Prostate gland (tissue), 2 donors: ENCODE measurements at regions not wholly inside any gene's neighbourhood (a gene's known extent, or its start where the extent isn't known, plus 50 kb on each side); places are given as distances from the start of the nearest gene placed in this dataset.
"Not testable (repeated sequence)": the region's sequence is repeated elsewhere in the genome, so short reads cannot be mapped to it uniquely, and the experiment has no call there.

Experiments
- DNase-seq: peaks from one replicate; pipeline ENCODE4 v3.0.0-alpha.2; 2019; ENCODE audit warnings: low spot score
- H3K27ac ChIP-seq, 2 donors: fragments of 200-600 bp; sonication (generic); 2 replicates each; pipeline ENCODE4 v1.5.1; 2017 to 2019
- H3K27me3 ChIP-seq: fragments of 200-600 bp; sonication (generic); replicated peaks from 2 replicates; pipeline ENCODE4 v1.5.1; 2019; ENCODE audit not compliant: insufficient read depth
- H3K36me3 ChIP-seq, 2 donors: fragments of 200-600 bp; sonication (generic); 1 replicate in 1 of 2; 2 replicates in 1 of 2; pipeline versions ENCODE4 v1.5.1 to v1.8.1; 2017 to 2019
- H3K4me1 ChIP-seq: fragments of 200-600 bp; sonication (generic); replicated peaks from 2 replicates; pipeline ENCODE4 v1.5.1; 2019
- H3K4me3 ChIP-seq, 2 donors: fragments of 200-600 bp; sonication (generic); 2 replicates each; pipeline ENCODE4 v1.5.1; 2017 to 2019
- H3K9me3 ChIP-seq: fragments of 200-600 bp; sonication (generic); 2 replicates; pipeline ENCODE4 v1.5.1; 2017
- POLR2A ChIP-seq: fragments of 450-650 bp; IDR thresholded peaks from one replicate; pipeline ENCODE4 v1.6.1; 2016; ENCODE audit warnings: antibody characterized with exemption, mild to moderate bottlenecking
- POLR2AphosphoS5 ChIP-seq: sonication (generic); formaldehyde crosslinking; IDR thresholded peaks from one replicate; pipeline ENCODE4 v1.6.1; 2017; ENCODE audit warnings: antibody characterized with exemption
- WGBS: methylation state at CpG from one replicate; pipeline ENCODE4 v1.1.5; 2018; 5-methylcytosine and 5-hydroxymethylcytosine counted together
- intact Hi-C: fragments of 100-400 bp; cut with DNase I; formaldehyde crosslinking; loops from one replicate; pipeline ENCODE4 v1.14.2; 2022
- TF ChIP-seq, protein P1 (sequence below), 4 experiments: fragments of 200-600 bp in 2 of 4; fragments of 450-650 bp in 2 of 4; sonication (generic) in 2 of 4; IDR thresholded peaks; 1 replicate in 3 of 4; 2 replicates in 1 of 4; pipeline ENCODE4 v1.5.1; 2016 to 2019; ENCODE audit warnings: antibody characterized with exemption in 4 of 4, mild to moderate bottlenecking in 2 of 4, moderate library complexity in 2 of 4

DNA sequence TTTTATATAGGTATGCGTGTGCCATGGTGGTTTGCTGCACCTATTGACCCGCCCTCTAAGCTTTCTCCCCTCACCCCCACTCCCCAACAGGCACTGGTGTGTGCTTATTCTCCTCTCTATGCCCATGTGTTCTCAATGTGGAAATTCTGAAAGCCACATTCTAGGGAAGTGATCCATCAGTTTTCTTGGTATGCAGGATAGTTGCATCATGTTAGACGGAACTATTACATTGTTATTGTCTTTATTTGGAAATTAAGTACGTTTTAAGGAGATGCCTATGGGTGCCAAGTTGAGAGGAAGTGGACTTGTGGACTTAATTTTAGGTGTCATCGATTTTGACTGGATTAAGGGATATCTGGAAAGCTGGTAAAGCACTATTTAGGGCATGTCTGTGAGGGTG lies 204.6 kb downstream of the RBM46 start:
- intact Hi-C loops: no loop called here
- H3K9me3 ChIP-seq: no peaks in the 10 kb centered on the region
- 86% methylated on average over 5 of the region's 5 CpGs for WGBS

DNA sequence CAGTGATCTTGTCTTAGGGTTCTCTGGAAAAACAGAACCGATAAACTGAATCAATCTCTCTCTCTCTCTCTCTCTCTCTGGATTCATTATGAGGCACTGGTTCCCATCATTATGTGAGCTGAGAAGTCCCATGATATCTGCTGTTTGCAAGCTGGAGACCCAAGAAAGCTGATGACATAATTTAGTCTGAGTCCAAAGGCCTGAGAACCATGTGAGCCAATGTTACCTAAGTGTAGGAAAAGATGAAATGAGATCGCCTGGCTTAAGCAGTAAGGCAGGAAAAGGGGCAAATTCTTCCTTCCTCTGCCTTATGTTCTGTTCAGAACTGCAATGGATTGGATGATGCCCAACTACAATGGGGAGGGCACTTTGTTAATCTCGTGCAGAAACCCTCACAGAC lies 207.4 kb downstream of the RBM46 start:
- Histone ChIP-seq H3K27me3 (no peaks in the 10 kb centered on the region), H3K36me3 (no peaks in the 10 kb centered on the region), H3K27ac (no peak overlapping the region), H3K4me1 (no peaks in the 10 kb centered on the region), H3K9me3 (no peaks in the 10 kb centered on the region), H3K4me3 (no peak overlapping the region)
- intact Hi-C loops: no loop called here
- TF ChIP-seq, protein P1, sequence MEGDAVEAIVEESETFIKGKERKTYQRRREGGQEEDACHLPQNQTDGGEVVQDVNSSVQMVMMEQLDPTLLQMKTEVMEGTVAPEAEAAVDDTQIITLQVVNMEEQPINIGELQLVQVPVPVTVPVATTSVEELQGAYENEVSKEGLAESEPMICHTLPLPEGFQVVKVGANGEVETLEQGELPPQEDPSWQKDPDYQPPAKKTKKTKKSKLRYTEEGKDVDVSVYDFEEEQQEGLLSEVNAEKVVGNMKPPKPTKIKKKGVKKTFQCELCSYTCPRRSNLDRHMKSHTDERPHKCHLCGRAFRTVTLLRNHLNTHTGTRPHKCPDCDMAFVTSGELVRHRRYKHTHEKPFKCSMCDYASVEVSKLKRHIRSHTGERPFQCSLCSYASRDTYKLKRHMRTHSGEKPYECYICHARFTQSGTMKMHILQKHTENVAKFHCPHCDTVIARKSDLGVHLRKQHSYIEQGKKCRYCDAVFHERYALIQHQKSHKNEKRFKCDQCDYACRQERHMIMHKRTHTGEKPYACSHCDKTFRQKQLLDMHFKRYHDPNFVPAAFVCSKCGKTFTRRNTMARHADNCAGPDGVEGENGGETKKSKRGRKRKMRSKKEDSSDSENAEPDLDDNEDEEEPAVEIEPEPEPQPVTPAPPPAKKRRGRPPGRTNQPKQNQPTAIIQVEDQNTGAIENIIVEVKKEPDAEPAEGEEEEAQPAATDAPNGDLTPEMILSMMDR (IDR thresholded peaks at IDR 0.05): no peak
- no peak for TF ChIP-seq POLR2AphosphoS5
- no peak for TF ChIP-seq POLR2A
- 73% methylated on average over 3 of the region's 3 CpGs for WGBS
- no peak for DNase-seq

More for the DNA sequence above, 204.6 kb downstream of the RBM46 start:
- no peak for DNase-seq
- TF ChIP-seq POLR2AphosphoS5: no peak
- TF ChIP-seq POLR2A: no peak
- TF ChIP-seq, protein P1 (IDR thresholded peaks at IDR 0.05): no peak
- Histone ChIP-seq H3K27ac (no peak overlapping the region), H3K4me1 (no peaks in the 10 kb centered on the region), H3K36me3 (no peaks in the 10 kb centered on the region), H3K27me3 (no peaks in the 10 kb centered on the region), H3K4me3 (no peak overlapping the region)

DNA sequence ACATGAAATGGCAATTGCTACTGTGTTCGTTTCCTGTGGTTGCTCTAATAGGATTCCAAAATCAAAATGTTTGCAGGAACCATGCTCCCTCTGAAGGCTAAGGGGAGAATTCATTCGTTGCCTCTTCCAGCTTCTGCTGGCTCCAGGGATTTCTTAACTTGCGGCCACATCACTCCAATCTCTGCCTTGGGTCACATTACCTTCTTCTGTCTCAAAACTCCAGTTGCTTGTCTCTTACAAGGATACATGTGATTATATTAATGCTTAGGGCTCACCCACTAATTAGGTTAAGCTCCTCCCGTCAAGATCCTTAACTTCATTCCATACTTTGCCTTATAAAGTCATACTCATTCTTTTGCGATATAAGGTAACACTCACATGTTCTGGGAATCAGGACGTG lies 208.4 kb downstream of the RBM46 start:
- TF ChIP-seq, protein P1 (IDR thresholded peaks at IDR 0.05): no peak
- TF ChIP-seq POLR2A: no peak
- no peak for TF ChIP-seq POLR2AphosphoS5
- DNase-seq: no peak
- intact Hi-C loops: no loop called here
- Histone ChIP-seq H3K27me3 (no peaks in the 10 kb centered on the region), H3K36me3 (no peaks in the 10 kb centered on the region), H3K4me1 (no peaks in the 10 kb centered on the region), H3K9me3 (no peaks in the 10 kb centered on the region), H3K27ac (no peak overlapping the region), H3K4me3 (no peak overlapping the region)
- WGBS: 73% methylated on average over 6 of the region's 6 CpGs

DNA sequence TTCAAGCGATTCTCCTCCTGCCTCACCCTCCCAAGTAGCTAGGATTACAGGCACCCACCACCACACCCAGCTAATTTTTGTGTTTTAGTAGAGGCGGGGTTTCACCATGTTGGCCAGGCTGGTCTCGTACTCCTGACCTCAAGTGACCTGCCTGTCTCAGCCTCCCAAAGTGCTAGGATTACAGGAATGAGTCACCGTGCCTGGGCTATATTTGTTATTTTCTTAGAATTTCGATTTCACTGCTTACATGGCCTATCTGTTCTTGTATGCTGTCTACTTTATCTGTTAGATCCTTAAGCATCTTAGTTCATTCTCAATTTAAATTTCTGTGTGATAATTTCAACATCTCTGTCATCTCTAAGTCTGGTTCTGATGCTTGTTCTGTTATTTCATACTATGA lies 210.6 kb upstream of the NPY2R start:
- H3K4me1 ChIP-seq, DNase-seq, H3K4me3 ChIP-seq, H3K9me3 ChIP-seq, H3K27ac ChIP-seq, H3K27me3 ChIP-seq, H3K36me3 ChIP-seq, intact Hi-C loops: not testable (repeated sequence)
- 84% methylated on average over 5 of the region's 5 CpGs for WGBS

DNA sequence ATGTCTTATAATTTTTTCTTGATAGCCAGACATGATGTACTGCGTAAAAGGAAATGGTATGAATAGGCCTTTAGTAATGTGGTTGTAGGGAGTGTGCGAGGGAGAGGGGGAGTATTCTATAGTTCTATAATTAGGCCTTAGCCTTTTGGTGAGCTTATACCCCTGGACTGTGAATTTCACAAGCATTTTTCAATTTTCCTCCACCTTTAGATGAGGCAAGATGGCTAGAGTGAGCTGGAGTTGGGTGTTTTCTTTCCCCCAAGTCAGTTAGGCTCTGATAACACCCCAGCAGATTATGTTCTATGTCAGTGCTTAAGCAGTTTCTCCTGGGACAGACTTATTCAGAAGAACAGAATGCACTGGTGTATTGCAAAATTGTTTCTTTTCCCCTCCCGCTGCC lies 210.2 kb upstream of the NPY2R start:
- DNase-seq: no peak
- TF ChIP-seq, protein P1 (IDR thresholded peaks at IDR 0.05): no peak
- no peak for TF ChIP-seq POLR2A
- TF ChIP-seq POLR2AphosphoS5: no peak
- 92% methylated on average over 3 of the region's 3 CpGs for WGBS
- no peaks in the 10 kb centered on the region for H3K9me3 ChIP-seq
- intact Hi-C loops: no loop called here
- H3K4me1 ChIP-seq: no peaks in the 10 kb centered on the region
- H3K27ac ChIP-seq: no peak overlapping the region
- H3K4me3 ChIP-seq: no peak overlapping the region
- H3K36me3 ChIP-seq: no peaks in the 10 kb centered on the region
- H3K27me3 ChIP-seq: no peaks in the 10 kb centered on the region
